Stomach (tissue), 4 donors: ENCODE measurements at regions not wholly inside any gene's neighbourhood (a gene's known extent, or its start where the extent isn't known, plus 50 kb on each side); places are given as distances from the start of the nearest gene placed in this dataset.

Source experiments
- EP300 ChIP-seq: sonication (generic); formaldehyde crosslinking; IDR thresholded peaks from one replicate; pipeline ENCODE4 v1.6.1; 2017; ENCODE audit warnings: antibody characterized with exemption
- POLR2A ChIP-seq, 4 donors: fragments of 450-650 bp; IDR thresholded peaks; one replicate each; pipeline ENCODE4 v1.6.1; 2016; ENCODE audit warnings: antibody characterized with exemption in 4 of 4, control low read depth in 2 of 4, mild to moderate bottlenecking in 1 of 4, moderate library complexity in 1 of 4
- POLR2AphosphoS5 ChIP-seq, 3 donors: sonication (generic); formaldehyde crosslinking; IDR thresholded peaks; one replicate each; pipeline ENCODE4 v1.6.1; 2016; ENCODE audit warnings: antibody characterized with exemption in 3 of 3
- TF ChIP-seq, protein P1 (sequence below), 7 experiments: fragments of 450-650 bp in 4 of 7; fragments of 200-600 bp in 3 of 7; sonication (generic) in 3 of 7; IDR thresholded peaks; one replicate each; pipeline ENCODE4 v1.5.1; 2016 to 2019; ENCODE audit warnings: antibody characterized with exemption in 7 of 7, control low read depth in 2 of 7, mild to moderate bottlenecking in 1 of 7

DNA sequence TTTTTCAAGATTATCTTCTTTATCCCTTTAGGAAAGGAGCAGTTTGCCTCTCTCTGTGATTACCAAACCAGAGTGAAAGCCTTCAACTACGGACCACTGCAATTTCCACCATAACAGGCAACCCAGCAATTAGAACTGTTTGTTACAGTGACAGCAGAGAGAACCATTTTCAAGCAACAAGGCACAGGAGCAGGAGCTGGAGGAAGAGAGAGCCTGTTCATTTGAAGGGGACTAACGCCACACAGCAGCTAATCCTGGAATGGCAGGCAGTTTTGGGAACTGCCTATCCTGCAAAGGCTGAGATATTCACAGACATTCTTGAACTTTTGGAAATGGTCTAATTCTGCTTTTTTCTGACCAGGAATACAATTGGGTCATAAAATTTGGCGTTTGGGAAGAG, 1541.9 kb upstream of the PIK3C3 start:
- TF ChIP-seq, protein P1, sequence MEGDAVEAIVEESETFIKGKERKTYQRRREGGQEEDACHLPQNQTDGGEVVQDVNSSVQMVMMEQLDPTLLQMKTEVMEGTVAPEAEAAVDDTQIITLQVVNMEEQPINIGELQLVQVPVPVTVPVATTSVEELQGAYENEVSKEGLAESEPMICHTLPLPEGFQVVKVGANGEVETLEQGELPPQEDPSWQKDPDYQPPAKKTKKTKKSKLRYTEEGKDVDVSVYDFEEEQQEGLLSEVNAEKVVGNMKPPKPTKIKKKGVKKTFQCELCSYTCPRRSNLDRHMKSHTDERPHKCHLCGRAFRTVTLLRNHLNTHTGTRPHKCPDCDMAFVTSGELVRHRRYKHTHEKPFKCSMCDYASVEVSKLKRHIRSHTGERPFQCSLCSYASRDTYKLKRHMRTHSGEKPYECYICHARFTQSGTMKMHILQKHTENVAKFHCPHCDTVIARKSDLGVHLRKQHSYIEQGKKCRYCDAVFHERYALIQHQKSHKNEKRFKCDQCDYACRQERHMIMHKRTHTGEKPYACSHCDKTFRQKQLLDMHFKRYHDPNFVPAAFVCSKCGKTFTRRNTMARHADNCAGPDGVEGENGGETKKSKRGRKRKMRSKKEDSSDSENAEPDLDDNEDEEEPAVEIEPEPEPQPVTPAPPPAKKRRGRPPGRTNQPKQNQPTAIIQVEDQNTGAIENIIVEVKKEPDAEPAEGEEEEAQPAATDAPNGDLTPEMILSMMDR (IDR thresholded peaks at IDR 0.05), result no peak
- TF ChIP-seq POLR2AphosphoS5 (IDR thresholded peaks at IDR 0.05) (no peak), POLR2A (IDR thresholded peaks at IDR 0.05) (no peak), EP300 (no peak)
